Large intestine (tissue), 3 donors: ENCODE measurements at regions not wholly inside any gene's neighbourhood (a gene's known extent, or its start where the extent isn't known, plus 50 kb on each side); places are given as distances from the start of the nearest gene placed in this dataset.

Source experiments
- DNase-seq, 2 donors: peaks; one replicate each; pipeline versions ENCODE4 v3.0.0 to v3.0.0-alpha.2; 2013
- H3K27ac ChIP-seq: one replicate; pipeline ENCODE4 v1.5.1; 2013; ENCODE audit warnings: low read length
- H3K27me3 ChIP-seq: 2 replicates; pipeline ENCODE4 v1.6.1; 2013; ENCODE audit warnings: low read length; ENCODE audit not compliant: control insufficient read depth, insufficient read depth
- H3K36me3 ChIP-seq: 2 replicates; pipeline ENCODE4 v1.6.1; 2013; ENCODE audit warnings: low read length; ENCODE audit not compliant: control insufficient read depth, insufficient read depth
- H3K4me1 ChIP-seq: one replicate; pipeline ENCODE4 v1.6.1; 2013; ENCODE audit warnings: low read length; ENCODE audit not compliant: control insufficient read depth, insufficient read depth
- H3K4me3 ChIP-seq: one replicate; pipeline ENCODE4 v1.5.1; 2013; ENCODE audit warnings: low read length
- H3K9me3 ChIP-seq: one replicate; pipeline ENCODE4 v1.6.1; 2013; ENCODE audit warnings: mild to moderate bottlenecking, low read depth, low read length, moderate library complexity; ENCODE audit not compliant: control insufficient read depth
- WGBS: methylation state at CpG from one replicate; pipeline ENCODE4 v1.1.5; 2013; ENCODE audit warnings: low lambda C conversion rate; ENCODE audit not compliant: insufficient coverage; 5-methylcytosine and 5-hydroxymethylcytosine counted together

- Histone ChIP-seq H3K27ac (no peak overlapping the region), H3K4me3 (no peak overlapping the region), H3K4me1 (no peaks in the 10 kb centered on the region), H3K27me3 (no peaks in the 10 kb centered on the region), H3K9me3 (no peaks in the 10 kb centered on the region), H3K36me3 (no peaks in the 10 kb centered on the region)
- WGBS: no CpG with 5 or more reads among the region's 3 CpGs
- no peak for DNase-seq
Measured at GRCh38 chr18:44060197-44060596, 620.5 kb upstream of the SETBP1 start.

DNA sequence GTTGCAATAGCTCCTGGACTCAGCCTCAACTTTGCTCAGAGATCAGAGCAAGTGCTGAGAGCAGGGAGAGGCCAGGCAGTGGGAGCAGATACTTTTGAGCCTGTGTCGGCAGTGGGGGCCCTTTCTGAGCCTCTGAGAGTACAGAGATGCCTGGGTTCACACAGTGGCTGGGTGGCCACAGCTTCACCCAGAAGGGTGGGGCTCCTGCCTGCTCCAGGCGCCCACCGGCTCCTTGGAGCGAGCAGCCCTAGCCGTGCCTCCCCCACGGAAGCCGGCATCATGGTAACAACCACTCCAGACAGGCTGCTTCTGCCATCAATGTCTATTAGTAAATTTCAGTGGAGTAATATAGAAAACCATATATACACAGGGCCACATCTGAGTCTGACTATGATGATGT lies 619.2 kb upstream of the SETBP1 start:
- H3K4me3 ChIP-seq: no peak overlapping the region
- no peak for DNase-seq
- no peaks in the 10 kb centered on the region for H3K27me3 ChIP-seq
- H3K36me3 ChIP-seq: no peaks in the 10 kb centered on the region
- no peaks in the 10 kb centered on the region for H3K9me3 ChIP-seq
- no peak overlapping the region for H3K27ac ChIP-seq
- no peaks in the 10 kb centered on the region for H3K4me1 ChIP-seq
- no CpG with 5 or more reads among the region's 7 CpGs for WGBS

DNA sequence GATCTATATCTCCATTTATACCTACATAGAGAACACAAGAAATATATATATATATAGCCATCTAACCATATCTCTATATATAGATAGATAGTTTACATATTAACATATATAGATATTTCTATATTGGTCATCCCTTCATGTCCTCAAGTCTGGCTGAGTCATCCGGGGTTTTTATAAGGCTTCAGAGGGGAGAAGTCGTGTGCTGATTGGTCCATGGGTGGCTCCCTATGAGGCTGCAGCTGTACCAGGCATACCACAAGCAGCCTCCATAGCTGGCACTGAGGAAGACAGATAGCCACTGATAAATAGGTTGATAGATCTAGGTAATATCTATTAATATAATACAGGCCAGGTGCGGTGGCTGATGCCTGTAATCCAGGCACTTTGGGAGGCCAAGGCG lies 618.3 kb upstream of the SETBP1 start:
- no peaks in the 10 kb centered on the region for H3K27me3 ChIP-seq
- no CpG with 5 or more reads among the region's 4 CpGs for WGBS
- H3K4me3 ChIP-seq: no peak overlapping the region
- DNase-seq: no peak
- H3K4me1 ChIP-seq: no peaks in the 10 kb centered on the region
- no peak overlapping the region for H3K27ac ChIP-seq
- H3K9me3 ChIP-seq: no peaks in the 10 kb centered on the region
- H3K36me3 ChIP-seq: no peaks in the 10 kb centered on the region

- no peaks in the 10 kb centered on the region for H3K9me3 ChIP-seq
- H3K4me1 ChIP-seq: no peaks in the 10 kb centered on the region
- no peak overlapping the region for H3K27ac ChIP-seq
- no peaks in the 10 kb centered on the region for H3K27me3 ChIP-seq
- H3K36me3 ChIP-seq: no peaks in the 10 kb centered on the region
- no CpG with 5 or more reads among the region's 3 CpGs for WGBS
- H3K4me3 ChIP-seq: no peak overlapping the region
- DNase-seq: no peak
Measured at GRCh38 chr18:44065206-44065605, 615.5 kb upstream of the SETBP1 start.

- H3K36me3 ChIP-seq: no peaks in the 10 kb centered on the region
- H3K27ac ChIP-seq: no peak overlapping the region
- H3K9me3 ChIP-seq: no peaks in the 10 kb centered on the region
- H3K4me1 ChIP-seq: no peaks in the 10 kb centered on the region
- no peak for DNase-seq
- no peaks in the 10 kb centered on the region for H3K27me3 ChIP-seq
- WGBS: no CpG with 5 or more reads among the region's 1 CpG
- H3K4me3 ChIP-seq: no peak overlapping the region
Measured at GRCh38 chr18:44066541-44066940, 614.1 kb upstream of the SETBP1 start.

GRCh38 chr18:44067186-44067585 lies 613.5 kb upstream of the SETBP1 start:
- Histone ChIP-seq H3K36me3 (no peaks in the 10 kb centered on the region), H3K27ac (no peak overlapping the region), H3K4me3 (no peak overlapping the region), H3K27me3 (no peaks in the 10 kb centered on the region), H3K4me1 (no peaks in the 10 kb centered on the region), H3K9me3 (no peaks in the 10 kb centered on the region)
- WGBS: 83% methylated on average over 2 of the region's 2 CpGs
- no peak for DNase-seq

DNA sequence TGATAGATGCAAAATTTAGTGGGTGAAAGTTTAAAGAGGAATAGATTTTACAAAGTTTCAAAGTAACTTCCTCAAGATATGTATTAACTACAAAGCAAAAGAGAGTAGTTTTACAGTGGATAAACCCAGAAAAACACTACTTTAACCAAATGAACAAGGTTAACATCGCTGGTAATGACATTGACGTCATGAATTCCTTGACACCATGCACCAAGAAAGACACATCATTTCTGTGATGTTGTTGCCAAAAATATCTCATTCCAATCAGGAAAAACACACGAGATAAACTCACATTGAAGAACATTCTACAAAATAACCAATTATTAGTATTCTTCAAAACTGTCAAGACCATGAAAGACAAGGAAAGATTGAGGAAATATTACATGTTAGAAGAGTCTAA lies 605.6 kb upstream of the SETBP1 start:
- no peak for DNase-seq
- Histone ChIP-seq H3K27ac (no peak overlapping the region), H3K4me1 (no peaks in the 10 kb centered on the region), H3K27me3 (no peaks in the 10 kb centered on the region), H3K9me3 (no peaks in the 10 kb centered on the region), H3K36me3 (no peaks in the 10 kb centered on the region), H3K4me3 (no peak overlapping the region)
- 100% methylated on average over 1 of the region's 3 CpGs for WGBS

DNA sequence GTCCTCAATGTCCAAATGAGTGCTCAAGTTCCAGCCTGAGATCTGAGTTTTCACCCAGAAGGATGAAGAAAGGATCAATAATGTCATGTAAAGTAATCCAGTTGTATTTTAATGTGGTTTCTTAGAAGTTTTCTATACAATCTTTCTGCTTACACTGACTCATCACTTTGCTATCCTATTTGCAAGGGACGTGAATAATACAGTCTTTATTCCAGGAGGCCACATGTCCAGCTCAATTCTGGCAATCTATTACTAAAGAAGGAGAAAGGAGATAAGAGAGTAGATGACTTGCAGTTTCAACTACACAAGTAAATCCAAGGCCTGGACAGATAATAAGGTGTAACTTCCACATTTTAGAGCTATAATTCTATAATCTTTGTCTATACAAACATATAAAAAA lies 601.1 kb upstream of the SETBP1 start:
- Histone ChIP-seq H3K27ac (no peak overlapping the region), H3K4me3 (no peak overlapping the region), H3K9me3 (no peaks in the 10 kb centered on the region), H3K36me3 (no peaks in the 10 kb centered on the region), H3K27me3 (no peaks in the 10 kb centered on the region), H3K4me1 (no peaks in the 10 kb centered on the region)
- no CpG with 5 or more reads among the region's 1 CpG for WGBS
- peak; percentile 20 to 27 for DNase-seq

GRCh38 chr18:44080054-44080453 lies 600.6 kb upstream of the SETBP1 start:
- H3K27ac ChIP-seq: no peak overlapping the region

DNA sequence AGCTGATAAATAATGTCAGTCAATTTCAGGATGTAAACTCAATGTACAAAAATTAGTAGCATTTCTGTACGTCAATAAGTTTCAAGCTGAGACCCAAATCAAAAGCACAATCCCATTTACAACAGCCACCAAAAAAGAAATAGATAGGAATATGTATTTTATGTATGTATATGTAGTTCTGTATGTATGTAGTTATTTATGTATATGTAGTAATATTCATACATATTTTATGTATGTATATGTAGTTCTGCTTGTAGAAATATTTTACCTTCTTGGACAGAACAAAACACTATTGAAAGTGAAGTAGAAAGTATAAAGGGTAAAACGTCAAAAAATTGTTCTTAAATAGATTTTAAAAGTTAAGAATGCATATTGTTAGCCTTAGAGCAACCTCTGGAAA lies 591.0 kb upstream of the SETBP1 start:
- Histone ChIP-seq H3K9me3 (no peaks in the 10 kb centered on the region), H3K27me3 (no peaks in the 10 kb centered on the region), H3K27ac (no peak overlapping the region), H3K36me3 (no peaks in the 10 kb centered on the region), H3K4me1 (no peaks in the 10 kb centered on the region), H3K4me3 (no peak overlapping the region)
- no peak for DNase-seq
- 100% methylated on average over 1 of the region's 2 CpGs for WGBS

More at GRCh38 chr18:44080054-44080453, 600.6 kb upstream of the SETBP1 start:
- no peak overlapping the region for H3K4me3 ChIP-seq
- no CpG with 5 or more reads among the region's 1 CpG for WGBS
- no peaks in the 10 kb centered on the region for H3K4me1 ChIP-seq
- no peaks in the 10 kb centered on the region for H3K27me3 ChIP-seq
- no peaks in the 10 kb centered on the region for H3K36me3 ChIP-seq
- DNase-seq: no peak
- H3K9me3 ChIP-seq: no peaks in the 10 kb centered on the region

DNA sequence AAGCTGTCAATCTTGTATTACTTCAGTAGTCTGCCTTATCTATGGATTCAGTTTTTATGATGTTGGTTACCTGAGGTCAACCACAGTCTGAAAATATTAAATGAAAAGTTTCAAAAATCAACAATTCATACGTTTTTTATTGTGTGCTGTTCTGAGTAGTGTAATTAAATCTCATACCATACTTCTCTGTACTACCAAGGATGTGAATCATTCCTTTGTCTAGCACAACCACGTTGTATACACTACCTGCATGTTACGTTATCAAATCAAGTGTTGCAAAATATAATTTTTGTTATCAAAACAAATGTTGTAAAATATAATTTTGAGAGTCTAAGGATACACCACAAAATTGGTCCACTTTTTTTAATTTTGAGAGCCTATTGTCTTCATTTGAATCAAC lies 590.2 kb upstream of the SETBP1 start:
- Histone ChIP-seq H3K36me3 (no peaks in the 10 kb centered on the region), H3K27ac (no peak overlapping the region), H3K4me1 (no peaks in the 10 kb centered on the region), H3K4me3 (no peak overlapping the region), H3K9me3 (no peaks in the 10 kb centered on the region), H3K27me3 (no peaks in the 10 kb centered on the region)
- WGBS: 64% methylated on average over 2 of the region's 3 CpGs
- no peak for DNase-seq
